Inflammatory macrophage treated with lipopolysaccharide for 1 hour (primary cell): ENCODE measurements at regions not wholly inside any gene's neighbourhood (a gene's known extent, or its start where the extent isn't known, plus 50 kb on each side); places are given as distances from the start of the nearest gene placed in this dataset.

Experiments
- DNase-seq, 2 donors: peaks; one replicate each; pipeline ENCODE4 v3.0.0-alpha.2; 2020 to 2022

- DNase-seq = no peak
Observed at GRCh38 chr16:17847234-17847795, 376.6 kb upstream of the XYLT1 start.

- no peak for DNase-seq
Observed at GRCh38 chr16:17846030-17846429, 375.3 kb upstream of the XYLT1 start.

- no peak for DNase-seq
Observed at GRCh38 chr16:17845031-17845430, 374.3 kb upstream of the XYLT1 start.

- no peak for DNase-seq
Observed at GRCh38 chr16:17843905-17844304, 373.1 kb upstream of the XYLT1 start.

- DNase-seq = no peak
Observed at GRCh38 chr16:17839907-17840306, 369.1 kb upstream of the XYLT1 start.

- DNase-seq = no peak
Observed at GRCh38 chr16:17839272-17839671, 368.5 kb upstream of the XYLT1 start.

- DNase-seq = no peak
Observed at GRCh38 chr16:17836868-17837602, 366.3 kb upstream of the XYLT1 start.

GRCh38 chr16:17835118-17835876 is 364.5 kb upstream of the XYLT1 start:
- DNase-seq = no peak

- DNase-seq = no peak
Observed at GRCh38 chr16:17832738-17833137, 362.0 kb upstream of the XYLT1 start.

- DNase-seq = no peak
Observed at GRCh38 chr16:17831330-17831729, 360.6 kb upstream of the XYLT1 start.

GRCh38 chr16:17830651-17831050 is 359.9 kb upstream of the XYLT1 start:
- no peak for DNase-seq

- no peak for DNase-seq
Observed at GRCh38 chr16:17829811-17830210, 359.1 kb upstream of the XYLT1 start.

- no peak for DNase-seq
Observed at GRCh38 chr16:17828012-17828411, 357.3 kb upstream of the XYLT1 start.

GRCh38 chr16:17827313-17827712 is 356.6 kb upstream of the XYLT1 start:
- no peak for DNase-seq

- no peak for DNase-seq
Observed at GRCh38 chr16:17817943-17818342, 347.2 kb upstream of the XYLT1 start.

GRCh38 chr16:17817260-17817659 is 346.5 kb upstream of the XYLT1 start:
- no peak for DNase-seq

GRCh38 chr16:17812771-17813170 is 342.0 kb upstream of the XYLT1 start:
- no peak for DNase-seq

- DNase-seq = no peak
Observed at GRCh38 chr16:17804857-17805256, 334.1 kb upstream of the XYLT1 start.

GRCh38 chr16:17803625-17804410 is 333.1 kb upstream of the XYLT1 start:
- no peak for DNase-seq

- DNase-seq = no peak
Observed at GRCh38 chr16:17802571-17802970, 331.8 kb upstream of the XYLT1 start.

GRCh38 chr16:17801068-17801467 is 330.3 kb upstream of the XYLT1 start:
- DNase-seq = no peak

GRCh38 chr16:17798716-17799115 is 328.0 kb upstream of the XYLT1 start:
- no peak for DNase-seq

- DNase-seq = no peak
Observed at GRCh38 chr16:17793354-17793753, 322.6 kb upstream of the XYLT1 start.
